ENCODE measurements at regions not wholly inside any gene's neighbourhood (a gene's known extent, or its start where the extent isn't known, plus 50 kb on each side); places are given as distances from the start of the nearest gene placed in this dataset.

DNA sequence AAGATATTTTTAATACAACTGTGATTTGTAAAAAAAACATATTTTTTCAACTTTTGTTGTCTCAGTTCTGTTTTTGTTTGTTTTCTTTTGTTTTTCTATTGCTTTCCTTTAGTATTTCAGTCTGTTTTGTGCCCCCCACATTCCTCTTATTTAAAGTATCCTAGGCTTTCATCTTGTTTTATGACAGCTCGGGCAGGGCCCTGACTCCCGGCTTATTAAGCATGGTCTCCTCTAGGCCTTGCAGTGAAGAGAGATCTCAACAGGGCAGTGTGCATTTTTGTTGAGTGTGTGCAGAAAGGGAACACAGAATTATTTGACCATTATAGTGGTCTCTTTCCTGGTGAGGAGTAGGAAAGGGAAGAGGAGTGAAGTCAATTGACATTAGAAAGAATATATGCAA is 110.2 kb upstream of the SLC38A4 start:
- TF ChIP-seq EZH2 (IDR thresholded peaks at IDR 0.05; ENCODE audit: low read length), result no peak
- TF ChIP-seq, protein P1, sequence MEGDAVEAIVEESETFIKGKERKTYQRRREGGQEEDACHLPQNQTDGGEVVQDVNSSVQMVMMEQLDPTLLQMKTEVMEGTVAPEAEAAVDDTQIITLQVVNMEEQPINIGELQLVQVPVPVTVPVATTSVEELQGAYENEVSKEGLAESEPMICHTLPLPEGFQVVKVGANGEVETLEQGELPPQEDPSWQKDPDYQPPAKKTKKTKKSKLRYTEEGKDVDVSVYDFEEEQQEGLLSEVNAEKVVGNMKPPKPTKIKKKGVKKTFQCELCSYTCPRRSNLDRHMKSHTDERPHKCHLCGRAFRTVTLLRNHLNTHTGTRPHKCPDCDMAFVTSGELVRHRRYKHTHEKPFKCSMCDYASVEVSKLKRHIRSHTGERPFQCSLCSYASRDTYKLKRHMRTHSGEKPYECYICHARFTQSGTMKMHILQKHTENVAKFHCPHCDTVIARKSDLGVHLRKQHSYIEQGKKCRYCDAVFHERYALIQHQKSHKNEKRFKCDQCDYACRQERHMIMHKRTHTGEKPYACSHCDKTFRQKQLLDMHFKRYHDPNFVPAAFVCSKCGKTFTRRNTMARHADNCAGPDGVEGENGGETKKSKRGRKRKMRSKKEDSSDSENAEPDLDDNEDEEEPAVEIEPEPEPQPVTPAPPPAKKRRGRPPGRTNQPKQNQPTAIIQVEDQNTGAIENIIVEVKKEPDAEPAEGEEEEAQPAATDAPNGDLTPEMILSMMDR (optimal IDR thresholded peaks at IDR 0.05 in 1 of 3, IDR thresholded peaks at IDR 0.05 in 1 of 3, conservative IDR thresholded peaks at IDR 0.05 in 1 of 3; ENCODE audit: extremely low read depth in 1 of 3, insufficient read depth in 2 of 3, low read length in 3 of 3), result no peak
